ENCODE measurements at regions not wholly inside any gene's neighbourhood (a gene's known extent, or its start where the extent isn't known, plus 50 kb on each side); places are given as distances from the start of the nearest gene placed in this dataset.

- Histone ChIP-seq H3K4me1 (no peaks in the 10 kb centered on the region), H3K27me3 (no peaks in the 10 kb centered on the region), H3K27ac (peak overlapping the region; percentile 66 to 87), H3K4me3 (no peak overlapping the region), H3K36me3 (no peaks in the 10 kb centered on the region), H3K9me3 (no peaks in the 10 kb centered on the region)
- no peak for DNase-seq
- TF ChIP-seq POLR2A (IDR thresholded peaks at IDR 0.05) (no peak), CTCF (IDR thresholded peaks at IDR 0.05) (no peak)
- intact Hi-C loops (cut with DNase I; ENCODE audit: low total_unique reads) = no loop called here
Observed at GRCh38 chr9:115442054-115442453, 324.1 kb upstream of the TNC start.

- no peak for DNase-seq
- Histone ChIP-seq H3K27me3 (no peaks in the 10 kb centered on the region), H3K4me3 (no peak overlapping the region), H3K9me3 (no peaks in the 10 kb centered on the region), H3K27ac (peak overlapping the region; percentile 66 to 87), H3K4me1 (no peaks in the 10 kb centered on the region), H3K36me3 (no peaks in the 10 kb centered on the region)
- TF ChIP-seq CTCF (IDR thresholded peaks at IDR 0.05) = no peak
- no peak for TF ChIP-seq POLR2A (IDR thresholded peaks at IDR 0.05)
- intact Hi-C loops (cut with DNase I; ENCODE audit: low total_unique reads) = no loop called here
Observed at GRCh38 chr9:115443890-115444289, 325.9 kb upstream of the TNC start.

GRCh38 chr9:115444959-115445358 lies 327.0 kb upstream of the TNC start:
- Histone ChIP-seq H3K36me3 (no peaks in the 10 kb centered on the region), H3K9me3 (no peaks in the 10 kb centered on the region), H3K27ac (peak overlapping the region; percentile 57 to 87), H3K27me3 (no peaks in the 10 kb centered on the region), H3K4me1 (no peaks in the 10 kb centered on the region), H3K4me3 (no peak overlapping the region)
- intact Hi-C loops (cut with DNase I; ENCODE audit: low total_unique reads) = no loop called here
- no peak for TF ChIP-seq POLR2A (IDR thresholded peaks at IDR 0.05)
- no peak for TF ChIP-seq CTCF (IDR thresholded peaks at IDR 0.05)
- DNase-seq = peak in 1 of 2 donors; percentile 32

DNA sequence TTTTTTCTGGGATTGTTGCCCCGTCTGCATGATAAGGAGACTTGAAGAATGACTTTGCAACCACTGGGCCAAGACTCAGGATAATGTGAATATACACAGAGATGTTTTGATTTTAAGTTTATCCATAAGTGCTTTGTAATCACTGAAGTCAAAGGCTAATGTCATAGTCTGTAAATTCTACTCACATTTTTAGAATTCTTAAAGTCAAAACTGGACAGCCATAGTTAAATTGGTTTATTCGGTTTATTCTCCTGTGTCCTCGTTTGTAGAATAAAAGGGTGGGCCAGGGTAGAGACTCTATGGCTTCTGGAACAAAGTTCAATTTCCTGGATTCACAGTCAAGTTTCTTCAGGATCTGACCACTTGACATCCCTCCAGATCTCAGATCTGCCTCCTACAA lies 327.7 kb upstream of the TNC start:
- TF ChIP-seq POLR2A (IDR thresholded peaks at IDR 0.05) = no peak
- TF ChIP-seq CTCF (IDR thresholded peaks at IDR 0.05) = no peak
- Histone ChIP-seq H3K4me3 (no peak overlapping the region), H3K4me1 (no peaks in the 10 kb centered on the region), H3K27ac (peak overlapping the region; percentile 57 to 87), H3K27me3 (no peaks in the 10 kb centered on the region), H3K9me3 (no peaks in the 10 kb centered on the region), H3K36me3 (no peaks in the 10 kb centered on the region)
- DNase-seq = no peak
- intact Hi-C loops (cut with DNase I; ENCODE audit: low total_unique reads) = no loop called here

DNA sequence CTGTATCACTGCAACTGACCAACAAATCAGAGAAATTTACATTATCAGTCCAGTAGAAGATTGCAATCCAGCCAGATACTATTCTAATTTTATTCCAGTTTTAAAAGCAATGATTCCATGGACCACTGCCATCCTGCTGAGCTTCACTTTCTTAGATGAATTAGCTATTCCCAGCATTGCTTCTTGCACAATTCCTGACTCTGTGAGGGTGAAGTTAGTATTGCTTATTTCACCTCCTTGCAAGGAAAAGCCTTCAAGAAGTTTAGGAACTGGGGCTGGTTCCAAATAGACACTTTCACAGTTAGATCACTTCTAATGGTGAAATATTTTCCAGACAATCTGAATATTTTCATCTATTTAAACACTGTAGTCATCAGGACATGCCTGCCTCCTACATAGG lies 338.6 kb upstream of the TNC start:
- TF ChIP-seq CTCF (IDR thresholded peaks at IDR 0.05) (no peak), POLR2A (IDR thresholded peaks at IDR 0.05) (no peak)
- Histone ChIP-seq H3K4me1 (no peaks in the 10 kb centered on the region), H3K27me3 (no peaks in the 10 kb centered on the region), H3K4me3 (no peak overlapping the region), H3K36me3 (no peaks in the 10 kb centered on the region), H3K27ac (no peak overlapping the region), H3K9me3 (no peaks in the 10 kb centered on the region)
- DNase-seq = no peak
- intact Hi-C loops (cut with DNase I; ENCODE audit: low total_unique reads) = no loop called here
